Keratinocyte (primary cell): ENCODE measurements at regions not wholly inside any gene's neighbourhood (a gene's known extent, or its start where the extent isn't known, plus 50 kb on each side); places are given as distances from the start of the nearest gene placed in this dataset.

Experiments used
- DNase-seq: peaks from one replicate; pipeline ENCODE4 v3.0.0-alpha.2; 2011; ENCODE audit warnings: low read depth, missing footprints, low spot score
- FAIRE-seq: peaks from 2 replicates; lab custom pipeline; 2011; peaks lifted over from hg19 to GRCh38; lab: Jason Lieb, UNC
- H2AFZ ChIP-seq: 2 replicates; pipeline ENCODE4 v1.6.0; 2012; ENCODE audit warnings: low read length, control low read depth, inconsistent platforms; ENCODE audit not compliant: control insufficient read depth
- H3K27ac ChIP-seq: 2 replicates; pipeline ENCODE4 v1.5.1; 2011; ENCODE audit warnings: low read length; ENCODE audit not compliant: control insufficient read depth, insufficient read depth
- H3K27me3 ChIP-seq: 3 replicates; pipeline ENCODE4 v1.6.0; 2011; ENCODE audit warnings: low read length; ENCODE audit not compliant: control insufficient read depth, insufficient read depth; ENCODE audit errors: extremely low read depth
- H3K36me3 ChIP-seq, 2 experiments: 2 replicates in 1 of 2; 3 replicates in 1 of 2; pipeline ENCODE4 v1.5.1; 2011; ENCODE audit warnings: low read length in 2 of 2, mild to moderate bottlenecking in 1 of 2; ENCODE audit not compliant: control insufficient read depth in 2 of 2, insufficient read depth in 2 of 2; ENCODE audit errors: extremely low read depth in 1 of 2
- H3K4me1 ChIP-seq: 3 replicates; pipeline ENCODE4 v1.5.1; 2011; ENCODE audit warnings: low read length; ENCODE audit not compliant: control insufficient read depth, insufficient read depth; ENCODE audit errors: extremely low read depth
- H3K4me2 ChIP-seq: 3 replicates; pipeline ENCODE4 v1.6.0; 2011; ENCODE audit warnings: low read depth, low read length; ENCODE audit not compliant: control insufficient read depth, insufficient read depth; ENCODE audit errors: extremely low read depth
- H3K4me3 ChIP-seq, 3 experiments: fragments of 200-600 bp in 1 of 3; sonication (generic) in 1 of 3; 2 replicates in 2 of 3; 3 replicates in 1 of 3; pipeline ENCODE4 v1.5.1; 2011 to 2016; ENCODE audit warnings: low read length in 3 of 3, mild to moderate bottlenecking in 3 of 3, control low read depth in 2 of 3, inconsistent platforms in 1 of 3, low read depth in 1 of 3, mixed read lengths in 1 of 3, mixed run types in 1 of 3, moderate library complexity in 1 of 3; ENCODE audit not compliant: control insufficient read depth in 2 of 3, insufficient read depth in 2 of 3; ENCODE audit errors: extremely low read depth in 1 of 3
- H3K79me2 ChIP-seq: 2 replicates; pipeline ENCODE4 v1.6.0; 2012; ENCODE audit warnings: low read length; ENCODE audit not compliant: control insufficient read depth, insufficient read depth
- H3K9ac ChIP-seq: 3 replicates; pipeline ENCODE4 v1.6.0; 2011; ENCODE audit warnings: low read length; ENCODE audit not compliant: control insufficient read depth, insufficient read depth; ENCODE audit errors: extremely low read depth
- H3K9me1 ChIP-seq: 3 replicates; pipeline ENCODE4 v1.6.0; 2011; ENCODE audit warnings: low read length; ENCODE audit not compliant: control insufficient read depth, insufficient read depth; ENCODE audit errors: extremely low read depth
- H3K9me3 ChIP-seq: 2 replicates; pipeline ENCODE4 v1.5.1; 2012; ENCODE audit warnings: low read depth, low read length; ENCODE audit not compliant: control insufficient read depth
- H4K20me1 ChIP-seq: 3 replicates; pipeline ENCODE4 v1.6.0; 2011; ENCODE audit warnings: low read length; ENCODE audit not compliant: control insufficient read depth, insufficient read depth; ENCODE audit errors: extremely low read depth
- EZH2 ChIP-seq: IDR thresholded peaks from one replicate; pipeline ENCODE4 v1.6.1; 2012; ENCODE audit warnings: inconsistent platforms, mild to moderate bottlenecking, low read length, moderate library complexity
- dilution Hi-C: fragments of 300-500 bp; cut with MboI; formaldehyde crosslinking; loops from one replicate; pipeline ENCODE4 v1.7.0; 2020; ENCODE audit warnings: low sequenced_read_pairs; ENCODE audit not compliant: extremely low pct_ligation_motif_present
- TF ChIP-seq, protein P1 (sequence below), 3 experiments: IDR thresholded peaks in 1 of 3; conservative IDR thresholded peaks in 1 of 3; optimal IDR thresholded peaks in 1 of 3; 2 replicates in 2 of 3; 3 replicates in 1 of 3; pipeline versions ENCODE3 to v1.5.1; 2011; ENCODE audit warnings: low read length in 3 of 3, mild to moderate bottlenecking in 3 of 3, moderate library complexity in 2 of 3, control low read depth in 1 of 3, inconsistent platforms in 1 of 3; ENCODE audit not compliant: insufficient read depth in 2 of 3; ENCODE audit errors: extremely low read depth in 1 of 3

DNA sequence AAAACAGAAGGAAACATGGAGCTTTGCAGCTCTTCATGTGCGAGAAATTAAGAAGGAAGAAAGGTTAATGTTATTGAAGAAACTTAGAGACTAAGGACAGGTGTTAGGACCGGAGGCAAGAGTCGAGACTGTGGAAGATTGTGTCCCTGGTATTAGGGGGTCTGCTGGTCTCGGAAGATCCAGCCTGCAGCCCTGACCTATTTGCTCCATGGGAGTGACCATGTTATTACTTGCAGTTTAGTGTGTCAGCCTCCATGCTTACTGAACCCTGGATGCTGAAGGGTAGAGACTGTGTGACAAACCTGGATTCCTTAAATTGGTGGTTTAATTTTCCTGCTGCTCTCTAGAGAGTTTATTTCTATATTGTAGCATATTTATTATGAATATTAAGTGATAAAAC, 580.6 kb downstream of the NOVA1 start:
- dilution Hi-C loops, result no loop called here
- no peak overlapping the region for H3K9ac ChIP-seq
- no peak for DNase-seq
- H3K27ac ChIP-seq, result no peak overlapping the region
- TF ChIP-seq, protein P1, sequence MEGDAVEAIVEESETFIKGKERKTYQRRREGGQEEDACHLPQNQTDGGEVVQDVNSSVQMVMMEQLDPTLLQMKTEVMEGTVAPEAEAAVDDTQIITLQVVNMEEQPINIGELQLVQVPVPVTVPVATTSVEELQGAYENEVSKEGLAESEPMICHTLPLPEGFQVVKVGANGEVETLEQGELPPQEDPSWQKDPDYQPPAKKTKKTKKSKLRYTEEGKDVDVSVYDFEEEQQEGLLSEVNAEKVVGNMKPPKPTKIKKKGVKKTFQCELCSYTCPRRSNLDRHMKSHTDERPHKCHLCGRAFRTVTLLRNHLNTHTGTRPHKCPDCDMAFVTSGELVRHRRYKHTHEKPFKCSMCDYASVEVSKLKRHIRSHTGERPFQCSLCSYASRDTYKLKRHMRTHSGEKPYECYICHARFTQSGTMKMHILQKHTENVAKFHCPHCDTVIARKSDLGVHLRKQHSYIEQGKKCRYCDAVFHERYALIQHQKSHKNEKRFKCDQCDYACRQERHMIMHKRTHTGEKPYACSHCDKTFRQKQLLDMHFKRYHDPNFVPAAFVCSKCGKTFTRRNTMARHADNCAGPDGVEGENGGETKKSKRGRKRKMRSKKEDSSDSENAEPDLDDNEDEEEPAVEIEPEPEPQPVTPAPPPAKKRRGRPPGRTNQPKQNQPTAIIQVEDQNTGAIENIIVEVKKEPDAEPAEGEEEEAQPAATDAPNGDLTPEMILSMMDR (optimal IDR thresholded peaks at IDR 0.05 in 1 of 3, IDR thresholded peaks at IDR 0.05 in 1 of 3, conservative IDR thresholded peaks at IDR 0.05 in 1 of 3; ENCODE audit: extremely low read depth in 1 of 3, insufficient read depth in 2 of 3, low read length in 3 of 3), result no peak
- TF ChIP-seq EZH2, result no peak
- H3K9me1 ChIP-seq, result no peaks in the 10 kb centered on the region
- H3K27me3 ChIP-seq, result no peaks in the 10 kb centered on the region
- H3K79me2 ChIP-seq, result no peaks in the 10 kb centered on the region
- no peaks in the 10 kb centered on the region for H3K4me1 ChIP-seq
- FAIRE-seq, result no peak
- H4K20me1 ChIP-seq, result no peaks in the 10 kb centered on the region
- H2AFZ ChIP-seq, result no peak overlapping the region
- no peaks in the 10 kb centered on the region for H3K36me3 ChIP-seq
- H3K4me2 ChIP-seq, result no peak overlapping the region
- no peak overlapping the region for H3K4me3 ChIP-seq
- no peaks in the 10 kb centered on the region for H3K9me3 ChIP-seq

DNA sequence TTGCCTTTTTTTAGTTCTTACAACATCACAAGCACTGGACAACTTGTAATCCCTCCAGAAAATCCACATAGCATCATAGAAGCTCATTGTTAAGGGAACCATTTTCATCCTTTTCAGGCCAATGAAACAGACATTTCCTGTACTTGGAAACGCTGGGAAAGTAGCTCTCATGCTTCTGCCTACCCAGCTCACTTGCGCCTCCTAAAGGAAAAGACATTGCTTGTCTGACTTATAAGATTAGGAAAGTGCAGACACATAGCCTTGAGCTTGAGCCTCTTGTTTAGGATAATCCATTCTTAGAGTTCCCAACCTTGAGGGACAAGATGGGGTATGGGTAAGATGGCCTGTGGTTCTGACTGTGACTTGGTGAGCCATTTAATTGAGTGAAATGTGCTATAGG, 589.5 kb downstream of the NOVA1 start:
- FAIRE-seq, result no peak
- no peak overlapping the region for H3K4me2 ChIP-seq
- H3K27ac ChIP-seq, result no peak overlapping the region
- no peaks in the 10 kb centered on the region for H3K4me1 ChIP-seq
- H3K27me3 ChIP-seq, result no peaks in the 10 kb centered on the region
- H2AFZ ChIP-seq, result no peak overlapping the region
- H3K9me1 ChIP-seq, result no peaks in the 10 kb centered on the region
- H3K4me3 ChIP-seq, result no peak overlapping the region
- dilution Hi-C loops, result no loop called here
- no peaks in the 10 kb centered on the region for H4K20me1 ChIP-seq
- no peaks in the 10 kb centered on the region for H3K79me2 ChIP-seq
- no peak for TF ChIP-seq EZH2
- TF ChIP-seq, protein P1 (optimal IDR thresholded peaks at IDR 0.05 in 1 of 3, IDR thresholded peaks at IDR 0.05 in 1 of 3, conservative IDR thresholded peaks at IDR 0.05 in 1 of 3; ENCODE audit: extremely low read depth in 1 of 3, insufficient read depth in 2 of 3, low read length in 3 of 3), result no peak
- DNase-seq, result no peak
- no peaks in the 10 kb centered on the region for H3K36me3 ChIP-seq
- H3K9me3 ChIP-seq, result peaks cover 3% of the 10 kb centered on the region
- H3K9ac ChIP-seq, result no peak overlapping the region
